Renal pelvis (tissue), 1 donor: ENCODE measurements at regions not wholly inside any gene's neighbourhood (a gene's known extent, or its start where the extent isn't known, plus 50 kb on each side); places are given as distances from the start of the nearest gene placed in this dataset.

ENCODE experiments used
- DNase-seq: peaks from one replicate; pipeline ENCODE4 v3.0.0-alpha.2; 2013

GRCh38 chr6:54991761-54992330, 145.3 kb downstream of the FAM83B start:
- no peak for DNase-seq

- DNase-seq = no peak
Observed at GRCh38 chr6:54992789-54993188, 146.2 kb downstream of the FAM83B start.

- DNase-seq = no peak
Observed at GRCh38 chr6:54993294-54993693, 146.7 kb downstream of the FAM83B start.

GRCh38 chr6:54993948-54994347, 147.4 kb downstream of the FAM83B start:
- no peak for DNase-seq

- DNase-seq = no peak
Observed at GRCh38 chr6:54998576-54998975, 152.0 kb downstream of the FAM83B start.

- DNase-seq = no peak
Observed at GRCh38 chr6:55003719-55004430, 157.3 kb downstream of the FAM83B start.

GRCh38 chr6:55009131-55009530, 162.6 kb downstream of the FAM83B start:
- no peak for DNase-seq

- no peak for DNase-seq
Observed at GRCh38 chr6:55011034-55011433, 163.3 kb upstream of the HCRTR2 start.

GRCh38 chr6:55012454-55012853, 161.9 kb upstream of the HCRTR2 start:
- no peak for DNase-seq

- peak; percentile 22 for DNase-seq
Observed at GRCh38 chr6:55014321-55015088, 159.8 kb upstream of the HCRTR2 start.

GRCh38 chr6:55016261-55016660, 158.1 kb upstream of the HCRTR2 start:
- DNase-seq = no peak

- no peak for DNase-seq
Observed at GRCh38 chr6:55017555-55018300, 156.6 kb upstream of the HCRTR2 start.

- no peak for DNase-seq
Observed at GRCh38 chr6:55019591-55019990, 154.7 kb upstream of the HCRTR2 start.

GRCh38 chr6:55023230-55023629, 151.1 kb upstream of the HCRTR2 start:
- no peak for DNase-seq

GRCh38 chr6:55033016-55033546, 141.2 kb upstream of the HCRTR2 start:
- no peak for DNase-seq

- no peak for DNase-seq
Observed at GRCh38 chr6:55034752-55035151, 139.6 kb upstream of the HCRTR2 start.

GRCh38 chr6:55040102-55040848, 134.0 kb upstream of the HCRTR2 start:
- DNase-seq = no peak

GRCh38 chr6:55046869-55047422, 127.4 kb upstream of the HCRTR2 start:
- no peak for DNase-seq

GRCh38 chr6:55047451-55048044, 126.8 kb upstream of the HCRTR2 start:
- no peak for DNase-seq

GRCh38 chr6:55049866-55050265, 124.4 kb upstream of the HCRTR2 start:
- DNase-seq = no peak

GRCh38 chr6:55052846-55053245, 121.5 kb upstream of the HCRTR2 start:
- DNase-seq = no peak
